ENCODE measurements at regions not wholly inside any gene's neighbourhood (a gene's known extent, or its start where the extent isn't known, plus 50 kb on each side); places are given as distances from the start of the nearest gene placed in this dataset.
"Not testable (repeated sequence)": the region's sequence is repeated elsewhere in the genome, so short reads cannot be mapped to it uniquely, and the experiment has no call there.

GRCh38 chr6:153984811-153985210 is 54.2 kb upstream of the OPRM1 start:
- no peak for ATAC-seq
- no peak for DNase-seq (ENCODE audit: low spot score)

GRCh38 chr6:153980171-153980570 is 58.9 kb upstream of the OPRM1 start:
- ATAC-seq (no peak), DNase-seq (ENCODE audit: low spot score) (no peak)

DNA sequence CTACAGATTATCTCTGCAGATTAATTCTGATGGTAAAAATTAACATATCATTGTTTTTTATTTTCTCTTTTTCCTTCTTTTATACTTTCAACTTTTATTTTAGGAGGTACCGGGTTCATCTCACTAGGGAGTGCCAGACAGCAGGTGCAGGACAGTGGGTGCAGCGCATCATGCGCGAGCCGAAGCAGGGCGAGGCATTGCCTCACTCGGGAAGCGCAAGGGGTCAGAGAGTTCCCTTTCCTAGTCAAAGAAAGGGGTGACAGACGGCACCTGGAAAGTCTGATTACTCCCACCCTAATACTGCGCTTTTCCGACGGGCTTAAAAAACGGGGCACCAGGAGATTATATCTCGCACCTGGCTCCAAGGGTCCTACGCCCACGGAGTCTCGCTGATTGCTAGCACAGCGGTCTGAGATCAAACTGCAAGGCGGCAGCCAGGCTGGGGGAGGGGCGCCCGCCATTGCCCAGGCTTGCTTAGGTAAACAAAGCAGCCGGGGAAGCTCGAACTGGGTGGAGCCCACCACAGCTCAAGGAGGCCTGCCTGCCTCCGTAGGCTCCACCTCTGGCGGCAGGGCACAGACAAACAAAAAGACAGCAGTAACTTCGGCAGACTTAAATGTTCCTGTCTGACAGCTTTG is 60.0 kb upstream of the OPRM1 start:
- not testable (repeated sequence) for DNase-seq (ENCODE audit: low spot score); ATAC-seq

DNA sequence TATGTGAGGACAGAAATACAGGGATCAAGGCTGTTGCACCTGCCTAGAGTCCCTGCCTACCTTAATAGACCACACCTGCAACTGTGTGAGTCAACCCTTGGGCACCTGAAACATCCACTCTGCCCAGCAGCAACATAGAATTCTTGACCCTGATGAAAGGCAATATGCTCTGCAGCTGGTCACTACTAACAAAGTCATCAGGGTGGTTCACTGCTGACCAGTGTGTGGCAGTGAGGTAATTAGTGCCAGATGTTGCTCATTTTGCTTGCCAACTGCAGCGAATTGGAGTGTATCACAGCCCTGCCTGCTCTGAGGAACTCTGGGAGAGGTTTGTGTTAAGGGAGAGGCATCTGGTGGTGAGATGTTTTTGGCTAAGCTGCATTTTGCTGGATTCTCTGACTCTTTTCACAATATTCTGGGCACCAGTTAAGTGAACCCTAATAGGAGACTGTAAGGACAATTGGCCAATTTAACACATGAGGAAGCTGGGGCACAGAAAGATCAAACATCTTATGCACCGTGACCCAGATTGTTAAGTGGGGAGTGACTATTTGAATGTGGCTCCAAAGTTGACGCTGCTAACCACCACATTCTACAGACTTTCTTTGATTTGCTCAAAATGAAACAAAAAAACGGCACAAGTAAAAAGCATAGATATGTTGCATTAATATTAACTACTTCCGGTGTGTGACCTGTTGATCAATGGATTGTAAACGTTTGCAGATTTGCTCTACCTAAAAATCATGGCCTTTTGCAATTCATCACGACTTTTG is 61.9 kb upstream of the OPRM1 start:
- ATAC-seq, result no peak
- no peak for DNase-seq (ENCODE audit: low spot score)

DNA sequence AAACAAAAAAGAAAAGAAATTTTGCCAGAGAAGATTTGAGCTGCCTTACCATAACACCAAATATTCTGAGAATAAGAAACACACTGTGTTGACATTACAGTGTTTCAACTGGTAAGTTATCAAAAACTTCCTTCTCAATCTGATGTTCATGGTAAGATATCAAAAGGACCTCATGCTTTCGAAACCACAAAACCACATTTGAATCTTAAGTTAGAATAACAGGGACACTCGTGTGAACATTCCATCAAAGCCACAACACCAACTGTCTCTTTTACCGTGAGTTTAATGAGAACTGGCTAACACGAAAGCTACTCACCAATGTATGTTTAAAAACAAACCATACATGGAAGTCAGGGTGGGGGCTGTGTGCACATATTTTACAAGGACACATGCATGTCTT is 73.0 kb upstream of the OPRM1 start:
- ATAC-seq (no peak), DNase-seq (ENCODE audit: low spot score) (no peak)

- ATAC-seq (no peak), DNase-seq (ENCODE audit: low spot score) (no peak)
Measured at GRCh38 chr6:153963352-153963751, 75.7 kb upstream of the OPRM1 start.

- ATAC-seq (no peak), DNase-seq (ENCODE audit: low spot score) (no peak)
Measured at GRCh38 chr6:153962555-153962954, 76.5 kb upstream of the OPRM1 start.

DNA sequence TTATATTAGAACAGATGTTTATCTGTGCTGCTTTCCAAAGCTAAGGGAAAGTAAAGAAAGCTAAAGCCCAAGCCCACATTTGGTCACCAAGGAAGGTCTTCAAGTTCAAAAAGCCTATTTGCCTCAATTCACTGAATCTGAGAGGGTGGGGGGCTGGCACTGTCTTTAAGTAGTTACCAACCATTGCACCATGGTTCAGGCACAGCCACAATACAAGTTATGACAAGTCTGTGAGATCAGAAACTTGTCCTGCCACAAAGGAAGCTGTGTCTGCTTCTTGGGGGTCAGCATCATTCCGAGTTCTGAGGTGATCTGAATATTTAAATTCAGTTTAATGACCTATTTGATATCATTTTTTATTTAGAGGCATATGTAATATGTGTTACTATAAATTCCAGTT is 78.3 kb upstream of the OPRM1 start:
- ATAC-seq, result no peak
- no peak for DNase-seq (ENCODE audit: low spot score)

DNA sequence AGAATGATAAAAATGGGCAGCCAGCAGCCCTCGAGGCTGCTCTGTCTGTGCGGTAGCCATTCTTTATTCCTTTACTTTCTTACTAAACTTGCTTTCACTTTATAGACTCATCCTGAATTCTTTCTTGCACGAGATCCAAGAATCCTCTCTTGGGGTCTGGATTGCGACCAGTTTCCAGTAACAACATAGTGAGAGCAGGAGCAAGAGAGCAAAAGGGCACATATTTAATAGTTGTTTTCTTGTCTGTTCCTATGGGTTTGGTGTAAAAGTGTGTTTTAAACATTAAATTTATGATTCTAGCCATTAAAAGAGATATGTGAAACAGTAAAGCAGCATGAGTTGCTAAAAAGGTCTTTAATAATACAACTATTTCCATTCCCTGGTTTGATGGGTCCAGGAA is 78.8 kb upstream of the OPRM1 start:
- ATAC-seq (no peak), DNase-seq (ENCODE audit: low spot score) (no peak)

DNA sequence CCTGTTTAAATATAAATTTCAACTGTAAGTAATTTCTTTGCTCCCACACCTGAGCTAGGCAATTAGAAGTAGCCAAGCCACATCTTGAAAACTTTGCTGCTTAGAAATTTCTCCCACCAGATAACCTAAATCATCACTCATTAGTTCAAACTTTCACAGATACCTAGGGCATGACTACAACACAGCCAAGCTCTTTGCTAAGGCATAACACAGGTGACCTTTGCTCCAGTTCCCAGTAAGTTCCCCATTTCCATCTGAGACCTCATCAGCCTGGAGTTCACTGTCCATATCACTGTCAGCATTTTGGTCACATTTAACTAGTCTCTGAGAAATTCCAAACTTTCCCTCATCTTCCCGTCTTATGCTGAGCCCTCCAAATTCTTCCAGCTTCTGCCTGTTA is 79.8 kb upstream of the OPRM1 start:
- DNase-seq (ENCODE audit: low spot score), result no peak
- ATAC-seq, result no peak

DNA sequence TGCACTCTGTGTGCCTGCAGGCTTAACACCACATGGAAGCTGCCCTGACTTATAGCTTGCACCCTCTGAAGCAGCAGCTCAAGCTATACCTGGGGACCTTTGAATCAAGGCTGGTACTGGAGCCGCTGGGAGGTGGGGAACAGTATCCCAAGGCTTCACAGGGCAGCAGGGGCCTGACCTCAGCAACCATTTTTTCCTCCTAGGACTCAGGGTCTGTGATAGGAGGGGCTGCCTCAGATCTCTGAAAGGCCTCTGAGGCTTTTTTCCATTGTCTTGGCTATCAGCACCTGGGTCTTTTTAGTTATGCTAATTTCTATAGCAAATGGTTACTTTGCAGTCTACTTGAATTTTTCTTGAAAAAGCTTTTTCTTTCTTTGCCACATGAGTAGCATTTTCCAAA is 80.2 kb upstream of the OPRM1 start:
- no peak for ATAC-seq

GRCh38 chr6:153957394-153957793 is 81.6 kb upstream of the OPRM1 start:
- DNase-seq (ENCODE audit: low spot score) (no peak), ATAC-seq (no peak)

More for the DNA sequence above, 80.2 kb upstream of the OPRM1 start:
- DNase-seq (ENCODE audit: low spot score), result no peak

DNA sequence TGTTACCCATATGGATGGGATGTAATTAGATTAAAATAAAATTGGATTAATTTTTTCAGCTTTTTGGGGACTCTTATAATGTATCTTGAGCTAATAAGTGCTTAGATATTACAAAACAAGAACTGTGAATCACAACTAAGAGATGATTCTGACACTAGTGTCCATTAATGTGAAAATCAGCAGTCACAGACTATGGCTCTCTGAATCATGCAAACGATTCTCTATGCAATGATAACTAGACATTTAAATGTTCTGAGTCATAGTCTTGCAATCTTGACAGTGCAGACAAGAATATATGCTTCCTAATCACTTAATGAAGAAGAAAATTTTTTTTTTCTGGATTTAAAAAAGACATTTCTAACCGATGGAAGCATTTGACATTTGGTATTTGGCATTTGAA is 82.2 kb upstream of the OPRM1 start:
- ATAC-seq (no peak), DNase-seq (ENCODE audit: low spot score) (no peak)

GRCh38 chr6:153949616-153950015 is 89.4 kb upstream of the OPRM1 start:
- DNase-seq (ENCODE audit: low spot score) (no peak), ATAC-seq (no peak)

- ATAC-seq (no peak), DNase-seq (ENCODE audit: low spot score) (no peak)
Measured at GRCh38 chr6:153947808-153948447, 91.1 kb upstream of the OPRM1 start.

GRCh38 chr6:153944201-153944600 is 94.8 kb upstream of the OPRM1 start:
- no peak for ATAC-seq

DNA sequence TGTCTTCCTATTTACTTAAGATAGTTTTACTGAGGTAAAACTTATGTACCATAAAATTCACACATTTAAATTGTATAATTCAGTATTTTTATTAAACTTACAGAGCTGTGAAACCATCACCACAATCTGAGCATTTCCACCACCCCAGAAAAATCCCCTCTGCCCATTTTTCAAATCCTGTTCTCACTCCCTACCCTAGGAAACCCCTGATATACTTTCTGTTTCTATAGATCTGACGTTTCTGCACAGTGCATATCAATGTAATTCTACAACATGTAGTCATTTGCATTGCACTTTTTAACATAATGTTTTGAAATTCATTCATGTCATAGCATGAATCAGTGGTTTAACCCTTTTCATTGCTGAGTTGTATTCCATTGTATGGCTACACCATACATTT is 96.7 kb upstream of the OPRM1 start:
- ATAC-seq, result no peak
- no peak for DNase-seq (ENCODE audit: low spot score)

More at GRCh38 chr6:153944201-153944600, 94.8 kb upstream of the OPRM1 start:
- DNase-seq (ENCODE audit: low spot score), result no peak

- DNase-seq (ENCODE audit: low spot score), result no peak
- no peak for ATAC-seq
Measured at GRCh38 chr6:153941768-153942167, 97.3 kb upstream of the OPRM1 start.

DNA sequence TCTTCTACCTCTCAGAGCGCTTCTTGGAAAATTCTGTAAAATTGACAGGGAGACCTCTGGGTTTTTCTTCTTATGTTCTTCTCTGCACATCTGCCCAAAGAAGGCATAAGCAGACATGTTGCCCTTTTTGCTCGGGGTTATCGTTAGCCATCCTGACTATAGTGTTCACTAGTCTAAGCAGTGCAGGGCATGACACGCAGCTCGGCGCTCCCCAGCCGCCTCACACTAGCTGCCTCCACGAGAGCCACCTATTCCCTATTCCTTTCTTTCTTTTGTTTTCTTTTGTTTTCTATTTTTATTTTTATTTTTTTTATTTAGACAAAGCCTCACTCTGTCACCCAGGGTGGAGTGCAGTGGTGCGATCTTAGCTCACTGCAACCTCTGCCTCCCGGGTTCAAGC is 100.2 kb upstream of the OPRM1 start:
- ATAC-seq, result no peak
- DNase-seq (ENCODE audit: low spot score), result no peak

- ATAC-seq, result no peak
- DNase-seq (ENCODE audit: low spot score), result no peak
Measured at GRCh38 chr6:153931431-153931830, 107.6 kb upstream of the OPRM1 start.

DNA sequence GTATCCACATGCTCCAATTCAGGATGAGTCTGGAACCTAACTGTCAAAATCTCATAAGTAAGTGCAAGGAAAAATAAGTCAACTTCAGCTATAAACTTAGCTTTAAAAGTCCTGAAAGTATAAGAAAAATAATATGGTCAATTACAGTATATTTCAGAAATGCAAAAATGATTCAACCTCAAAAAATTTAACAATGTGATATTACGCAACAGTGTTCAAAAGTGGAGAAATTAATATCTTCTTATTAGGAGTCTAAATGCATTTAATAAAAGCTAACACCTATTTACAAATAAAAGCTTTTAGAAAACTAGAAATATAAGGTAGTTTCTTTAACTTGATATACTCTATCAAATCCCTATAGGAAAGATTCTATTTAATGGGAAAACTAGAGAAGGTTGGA is 111.2 kb upstream of the OPRM1 start:
- ATAC-seq, result no peak
- no peak for DNase-seq (ENCODE audit: low spot score)

DNA sequence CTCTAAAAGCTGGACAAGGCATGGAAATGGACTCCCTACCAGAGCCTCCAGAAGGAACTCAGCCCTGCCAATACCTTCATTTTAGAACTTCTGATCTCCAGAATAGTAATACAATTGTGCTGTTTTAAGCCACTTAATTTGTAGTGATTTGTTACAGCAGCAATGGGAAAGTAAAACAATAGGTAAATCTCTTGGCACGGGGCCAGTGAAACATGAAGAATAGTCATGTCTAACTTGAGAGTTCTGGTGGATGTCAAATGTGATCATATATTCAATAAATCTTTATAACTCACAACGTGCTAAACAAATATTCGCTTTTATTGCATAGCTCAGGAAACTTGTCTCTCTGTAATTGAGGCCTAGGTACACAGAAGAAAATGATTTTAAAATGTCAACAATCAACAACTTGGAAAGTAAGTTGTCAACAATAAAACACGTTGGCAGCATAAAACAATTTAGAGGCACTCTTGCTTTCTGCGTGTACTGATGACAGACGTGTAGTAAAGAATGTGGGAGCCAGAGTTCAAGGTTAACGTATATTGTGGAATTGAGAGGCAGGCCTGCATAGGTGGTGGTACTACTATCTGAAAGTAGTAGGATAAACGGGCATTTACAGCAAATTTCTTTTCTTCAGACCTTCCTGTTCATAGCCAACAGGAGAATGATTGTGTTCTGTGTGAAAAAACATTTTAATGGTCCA is 140.5 kb upstream of the OPRM1 start:
- DNase-seq (ENCODE audit: low spot score), result no peak
- ATAC-seq, result no peak
